ENCODE measurements at regions not wholly inside any gene's neighbourhood (a gene's known extent, or its start where the extent isn't known, plus 50 kb on each side); places are given as distances from the start of the nearest gene placed in this dataset.

DNA sequence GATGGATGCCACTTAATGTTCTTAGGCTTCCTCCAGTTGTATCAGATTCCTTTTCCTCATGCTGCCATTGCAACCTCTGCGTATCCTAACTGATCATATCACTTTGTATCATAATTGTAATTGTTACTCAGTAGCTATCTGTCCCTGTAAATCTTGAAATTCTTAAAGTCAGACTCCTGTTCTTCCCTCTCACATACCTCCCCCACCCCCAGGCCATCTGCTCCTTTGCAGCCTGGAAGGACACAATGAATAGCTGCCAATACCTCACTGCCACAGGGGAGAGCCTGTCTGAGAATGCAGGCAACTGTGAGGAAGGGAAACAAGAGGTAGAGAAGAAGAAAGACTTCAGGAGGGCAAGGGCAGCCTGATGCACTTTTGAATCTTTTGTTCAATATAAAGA, 228.5 kb downstream of the ENC1 start:
- no peak for DNase-seq (ENCODE audit: insufficient read length, low spot score)
- no peak for FAIRE-seq
- TF ChIP-seq POLR2A (IDR thresholded peaks at IDR 0.05; ENCODE audit: low read depth, low read length) = no peak

DNA sequence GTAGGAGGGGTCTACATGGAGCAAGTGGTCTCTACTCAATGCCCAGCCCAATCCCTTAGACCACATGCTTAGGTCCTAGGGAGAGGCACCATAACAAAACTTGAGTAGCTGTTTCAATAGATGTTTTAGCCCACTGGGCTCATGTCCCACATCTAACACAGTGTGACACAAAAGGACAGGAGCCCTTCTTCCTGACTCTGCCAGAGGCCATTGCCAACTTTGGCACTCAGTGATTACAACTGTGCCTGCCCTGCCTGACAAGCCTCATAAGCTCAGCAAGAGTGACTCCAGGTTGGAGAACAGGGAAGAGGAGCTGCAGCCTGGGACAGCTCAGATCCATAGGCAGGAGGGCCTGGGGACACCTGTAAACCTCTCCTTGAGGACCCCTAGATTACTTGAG, 230.8 kb downstream of the ENC1 start:
- DNase-seq (ENCODE audit: insufficient read length, low spot score) = no peak
- no peak for FAIRE-seq
- no peak for TF ChIP-seq POLR2A (IDR thresholded peaks at IDR 0.05; ENCODE audit: low read depth, low read length)

DNA sequence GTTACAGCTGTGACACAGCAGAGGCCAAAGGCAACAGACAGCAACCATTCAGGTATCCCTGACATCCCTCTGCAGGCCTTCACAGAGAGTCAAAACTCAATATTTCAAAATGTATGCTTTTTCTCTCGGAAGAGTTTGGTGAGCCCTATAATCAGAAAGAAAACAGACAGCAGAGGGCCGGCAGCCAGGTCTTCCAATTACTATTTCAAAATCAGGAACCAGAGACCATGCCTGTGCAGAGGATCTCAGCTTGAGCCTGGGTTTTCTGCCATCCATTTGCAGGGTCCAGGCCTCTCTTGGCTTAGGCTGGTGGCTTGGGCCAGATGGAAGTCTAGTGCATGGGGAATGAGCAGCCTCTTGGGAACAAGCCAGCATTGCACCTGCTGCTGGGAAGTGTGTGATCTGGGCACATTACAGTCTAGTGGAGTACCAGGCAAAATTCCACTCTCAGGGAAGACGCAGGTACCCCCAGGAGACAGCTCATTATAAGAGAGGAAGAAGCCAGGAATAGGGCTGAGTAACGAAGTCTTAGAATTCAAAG, 231.3 kb downstream of the ENC1 start:
- TF ChIP-seq POLR2A (IDR thresholded peaks at IDR 0.05; ENCODE audit: low read depth, low read length) = no peak
- no peak for FAIRE-seq
- no peak for DNase-seq (ENCODE audit: insufficient read length, low spot score)

- FAIRE-seq = no peak
- no peak for DNase-seq (ENCODE audit: insufficient read length, low spot score)
- no peak for TF ChIP-seq POLR2A (IDR thresholded peaks at IDR 0.05; ENCODE audit: low read depth, low read length)
Observed at GRCh38 chr5:74408150-74409043, 232.1 kb downstream of the ENC1 start.

GRCh38 chr5:74407701-74408100, 232.8 kb downstream of the ENC1 start:
- TF ChIP-seq POLR2A (IDR thresholded peaks at IDR 0.05; ENCODE audit: low read depth, low read length) = no peak
- DNase-seq (ENCODE audit: insufficient read length, low spot score) = no peak

GRCh38 chr5:74406844-74407243, 233.7 kb downstream of the ENC1 start:
- TF ChIP-seq POLR2A (IDR thresholded peaks at IDR 0.05; ENCODE audit: low read depth, low read length) = no peak
- DNase-seq (ENCODE audit: insufficient read length, low spot score) (no peak), FAIRE-seq (no peak)

More at GRCh38 chr5:74407701-74408100, 232.8 kb downstream of the ENC1 start:
- FAIRE-seq = no peak

- TF ChIP-seq POLR2A (IDR thresholded peaks at IDR 0.05; ENCODE audit: low read depth, low read length) = no peak
- DNase-seq (ENCODE audit: insufficient read length, low spot score) = no peak
Observed at GRCh38 chr5:74405593-74405992, 234.9 kb downstream of the ENC1 start.

GRCh38 chr5:74404574-74405508, 235.7 kb downstream of the ENC1 start:
- TF ChIP-seq POLR2A (IDR thresholded peaks at IDR 0.05; ENCODE audit: low read depth, low read length) = no peak
- no peak for FAIRE-seq
- DNase-seq (ENCODE audit: insufficient read length, low spot score) = no peak

More at GRCh38 chr5:74405593-74405992, 234.9 kb downstream of the ENC1 start:
- no peak for FAIRE-seq

DNA sequence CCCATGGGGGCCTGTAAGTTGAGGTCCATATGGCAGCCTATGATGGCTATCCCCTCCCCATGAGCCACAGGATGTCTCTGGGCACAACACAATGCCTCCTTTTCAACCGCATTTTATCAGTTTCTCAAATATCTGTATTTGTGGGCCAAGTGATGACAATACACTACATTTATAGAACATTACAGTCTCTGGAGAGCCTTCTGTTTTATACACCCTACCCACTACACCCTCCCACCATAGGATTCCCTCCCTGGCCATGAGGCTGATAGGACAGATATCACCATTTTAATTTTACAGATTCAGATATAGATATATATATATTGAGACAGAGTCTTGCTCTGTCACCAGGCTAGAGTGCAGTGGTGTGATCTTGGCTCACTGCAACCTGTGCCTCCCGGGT, 236.8 kb downstream of the ENC1 start:
- no peak for TF ChIP-seq POLR2A (IDR thresholded peaks at IDR 0.05; ENCODE audit: low read depth, low read length)
- no peak for FAIRE-seq
- DNase-seq (ENCODE audit: insufficient read length, low spot score) = no peak

DNA sequence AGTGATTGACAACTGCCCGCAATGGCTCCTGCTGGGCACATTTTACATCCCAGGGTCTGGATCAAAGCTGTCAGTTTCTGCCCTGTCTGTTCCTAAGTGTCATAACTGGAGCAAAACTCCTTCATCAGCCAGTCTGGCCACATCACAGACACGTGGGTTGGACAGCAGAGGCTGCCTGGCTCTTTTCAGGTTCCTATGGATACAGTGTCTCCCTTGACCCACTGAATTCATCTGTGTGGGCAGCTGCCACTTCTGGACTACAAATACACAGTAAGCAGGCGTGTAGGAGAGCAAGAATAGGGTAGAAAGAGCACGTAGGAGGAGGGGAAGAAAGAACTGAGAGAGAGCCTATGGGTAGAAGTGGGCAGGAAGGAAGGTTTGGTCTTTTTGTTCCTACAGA, 238.0 kb downstream of the ENC1 start:
- FAIRE-seq = no peak

GRCh38 chr5:74401946-74402320, 238.6 kb downstream of the ENC1 start:
- no peak for FAIRE-seq
- no peak for DNase-seq (ENCODE audit: insufficient read length, low spot score)
- no peak for TF ChIP-seq POLR2A (IDR thresholded peaks at IDR 0.05; ENCODE audit: low read depth, low read length)

More for the DNA sequence above, 238.0 kb downstream of the ENC1 start:
- DNase-seq (ENCODE audit: insufficient read length, low spot score) = no peak
- no peak for TF ChIP-seq POLR2A (IDR thresholded peaks at IDR 0.05; ENCODE audit: low read depth, low read length)

DNA sequence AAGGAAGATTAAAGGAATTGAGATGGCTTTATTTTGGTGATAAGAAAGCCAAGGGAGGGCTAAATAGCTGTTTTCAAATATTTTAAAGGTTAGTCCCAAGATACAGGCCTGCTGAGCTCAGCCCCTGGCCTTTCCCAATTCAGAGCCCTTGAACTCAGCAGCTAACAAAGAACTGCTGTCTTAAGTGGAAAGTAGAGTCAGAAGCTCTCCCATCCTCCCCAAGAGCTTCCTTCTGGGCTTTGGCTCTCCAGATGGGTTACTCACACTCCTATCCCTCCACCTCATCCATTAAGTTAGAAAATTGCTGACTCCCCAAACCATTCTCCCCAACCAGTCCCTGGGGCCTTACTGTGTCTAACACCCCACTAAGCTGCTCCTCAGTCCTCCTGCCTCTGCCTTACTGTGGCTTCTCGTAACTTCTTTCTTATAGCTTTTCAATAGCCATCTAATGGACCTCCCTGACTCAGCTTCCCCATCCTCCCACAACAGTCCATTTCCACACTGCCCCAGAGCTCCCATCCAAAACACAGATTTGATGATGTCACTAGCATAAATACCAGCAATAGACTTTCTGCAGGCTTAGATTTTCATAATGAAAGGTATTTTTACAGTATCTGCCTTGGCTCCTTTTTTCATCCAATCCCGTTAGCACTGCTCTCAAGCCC, 239.1 kb downstream of the ENC1 start:
- DNase-seq (ENCODE audit: insufficient read length, low spot score) (no peak), FAIRE-seq (no peak)
- TF ChIP-seq POLR2A (IDR thresholded peaks at IDR 0.05; ENCODE audit: low read depth, low read length) = no peak

GRCh38 chr5:74400067-74400466, 240.5 kb downstream of the ENC1 start:
- TF ChIP-seq POLR2A (IDR thresholded peaks at IDR 0.05; ENCODE audit: low read depth, low read length) = no peak
- no peak for FAIRE-seq
- no peak for DNase-seq (ENCODE audit: insufficient read length, low spot score)
